GM13976 (cell line): ENCODE measurements at regions not wholly inside any gene's neighbourhood (a gene's known extent, or its start where the extent isn't known, plus 50 kb on each side); places are given as distances from the start of the nearest gene placed in this dataset.

Experiments used
- DNase-seq: peaks from one replicate; pipeline ENCODE4 v3.0.0; 2012; ENCODE audit warnings: low spot score
- in situ Hi-C: fragments of 300-500 bp; cut with MboI; formaldehyde crosslinking; loops from one replicate; pipeline ENCODE4 v1.12.0; 2022; ENCODE audit warnings: low sequenced_read_pairs, mixed read lengths, inconsistent platforms; ENCODE audit not compliant: unreplicated experiment
- TF ChIP-seq, protein P1 (sequence below): IDR thresholded peaks from 2 replicates; pipeline ENCODE4 v1.5.1; 2012; ENCODE audit warnings: borderline replicate concordance, mild to moderate bottlenecking; ENCODE audit not compliant: insufficient read depth; ENCODE audit errors: extremely low read depth, missing control alignments, control extremely low read depth

DNA sequence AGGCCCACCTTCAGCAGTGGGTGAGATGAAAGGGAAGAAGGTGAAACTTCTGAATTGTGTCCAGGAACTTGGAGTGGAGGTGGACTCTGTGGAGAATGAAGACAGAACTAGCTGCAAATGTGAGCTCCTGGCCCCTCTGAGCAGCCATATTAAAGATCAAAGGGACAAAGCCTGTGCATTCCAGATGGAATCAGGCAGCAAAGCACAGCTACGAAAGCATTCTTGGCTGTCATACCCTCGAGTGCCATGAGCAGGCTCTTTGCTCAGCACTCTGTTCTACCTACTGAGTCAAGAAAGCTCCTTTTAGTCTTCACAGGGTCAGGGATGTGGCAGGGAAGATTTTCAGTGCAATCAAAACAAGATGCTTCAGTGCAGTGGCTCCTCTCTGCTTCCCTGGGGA lies 86.3 kb upstream of the TSPAN2 start:
- in situ Hi-C loops = no loop called here
- TF ChIP-seq, protein P1, sequence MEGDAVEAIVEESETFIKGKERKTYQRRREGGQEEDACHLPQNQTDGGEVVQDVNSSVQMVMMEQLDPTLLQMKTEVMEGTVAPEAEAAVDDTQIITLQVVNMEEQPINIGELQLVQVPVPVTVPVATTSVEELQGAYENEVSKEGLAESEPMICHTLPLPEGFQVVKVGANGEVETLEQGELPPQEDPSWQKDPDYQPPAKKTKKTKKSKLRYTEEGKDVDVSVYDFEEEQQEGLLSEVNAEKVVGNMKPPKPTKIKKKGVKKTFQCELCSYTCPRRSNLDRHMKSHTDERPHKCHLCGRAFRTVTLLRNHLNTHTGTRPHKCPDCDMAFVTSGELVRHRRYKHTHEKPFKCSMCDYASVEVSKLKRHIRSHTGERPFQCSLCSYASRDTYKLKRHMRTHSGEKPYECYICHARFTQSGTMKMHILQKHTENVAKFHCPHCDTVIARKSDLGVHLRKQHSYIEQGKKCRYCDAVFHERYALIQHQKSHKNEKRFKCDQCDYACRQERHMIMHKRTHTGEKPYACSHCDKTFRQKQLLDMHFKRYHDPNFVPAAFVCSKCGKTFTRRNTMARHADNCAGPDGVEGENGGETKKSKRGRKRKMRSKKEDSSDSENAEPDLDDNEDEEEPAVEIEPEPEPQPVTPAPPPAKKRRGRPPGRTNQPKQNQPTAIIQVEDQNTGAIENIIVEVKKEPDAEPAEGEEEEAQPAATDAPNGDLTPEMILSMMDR = no peak
- no peak for DNase-seq

DNA sequence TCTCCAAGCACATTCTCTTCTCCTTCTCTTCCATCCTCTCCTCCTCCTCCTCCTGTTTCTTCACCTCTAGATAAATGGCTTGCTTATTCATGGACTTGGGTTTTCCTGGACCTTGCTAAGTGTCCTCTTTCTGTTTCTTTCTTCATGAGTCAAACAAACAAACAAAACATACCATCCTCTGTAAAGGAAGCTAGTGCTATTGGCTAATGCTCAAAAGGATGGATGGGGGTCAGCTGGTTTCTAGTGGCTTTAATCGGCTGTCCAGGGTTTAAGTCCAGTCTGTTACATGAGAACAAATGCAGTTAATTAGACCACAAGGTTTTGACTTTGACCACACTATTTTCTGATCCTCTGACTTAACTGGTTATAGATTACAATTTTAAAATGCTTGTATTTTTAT lies 83.8 kb upstream of the TSPAN2 start:
- no peak for DNase-seq
- TF ChIP-seq, protein P1 = no peak
- in situ Hi-C loops = no loop called here

DNA sequence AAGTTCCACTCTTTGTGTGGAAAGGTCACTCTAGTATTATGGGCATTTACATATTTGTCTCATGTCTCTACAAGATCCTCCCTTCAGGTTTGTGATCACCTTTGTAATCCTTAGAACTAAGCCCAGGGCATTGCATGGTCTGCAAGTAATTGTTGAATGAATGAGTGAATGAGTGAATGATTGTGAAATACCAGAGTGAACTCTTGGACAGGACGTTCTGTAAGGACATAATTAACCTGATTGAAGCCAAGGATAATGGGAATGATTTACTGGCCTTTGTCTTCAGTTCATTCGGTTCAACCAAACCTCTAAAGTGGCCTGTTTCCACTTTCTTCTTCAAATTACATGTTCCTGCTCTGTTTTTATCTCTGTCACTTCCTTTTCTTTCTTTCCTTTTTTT lies 83.0 kb upstream of the TSPAN2 start:
- in situ Hi-C loops = no loop called here
- TF ChIP-seq, protein P1 = no peak
- DNase-seq = no peak

DNA sequence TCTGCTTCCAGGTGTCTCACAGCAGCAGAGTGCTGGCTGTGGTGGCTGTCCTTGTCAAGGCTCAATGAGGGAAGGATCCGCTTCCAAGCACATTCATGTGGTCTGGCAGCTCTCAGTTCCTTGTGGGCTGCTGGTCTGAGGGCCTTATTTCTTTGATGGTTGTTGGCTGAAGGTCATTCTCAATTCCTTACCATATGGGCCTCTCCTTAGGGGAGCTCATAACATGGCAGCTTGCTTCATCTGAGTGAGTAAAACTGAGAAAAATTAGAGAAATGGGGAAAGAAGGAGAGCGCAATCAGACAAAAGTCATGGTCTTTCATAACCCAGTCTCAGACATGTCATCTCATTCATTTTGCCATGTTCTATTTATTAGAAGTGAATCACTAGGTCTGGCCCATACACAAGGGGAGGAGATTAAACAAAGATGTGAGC lies 81.7 kb upstream of the TSPAN2 start:
- TF ChIP-seq, protein P1 = no peak
- DNase-seq = no peak
- in situ Hi-C loops = no loop called here

DNA sequence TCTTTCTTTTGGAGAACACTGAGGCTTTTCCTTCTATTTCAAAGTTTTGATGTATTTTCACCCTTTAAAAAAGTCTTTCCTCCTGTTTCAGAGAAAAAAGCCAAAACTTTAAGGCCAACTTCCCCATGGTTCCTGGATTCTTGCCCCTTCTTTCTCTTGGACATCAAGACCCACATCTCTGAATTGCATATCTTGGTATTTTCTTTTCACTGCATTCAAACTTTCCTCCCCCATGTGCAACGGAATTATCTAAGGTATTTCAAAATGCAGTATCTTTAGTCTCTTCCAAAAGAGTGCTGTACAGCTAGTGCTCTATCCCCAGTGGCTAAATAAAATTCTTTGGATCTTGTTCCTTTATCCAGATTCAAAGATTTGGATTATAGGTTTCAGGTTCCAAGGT lies 81.1 kb upstream of the TSPAN2 start:
- in situ Hi-C loops = no loop called here
- DNase-seq = no peak
- TF ChIP-seq, protein P1 = no peak

DNA sequence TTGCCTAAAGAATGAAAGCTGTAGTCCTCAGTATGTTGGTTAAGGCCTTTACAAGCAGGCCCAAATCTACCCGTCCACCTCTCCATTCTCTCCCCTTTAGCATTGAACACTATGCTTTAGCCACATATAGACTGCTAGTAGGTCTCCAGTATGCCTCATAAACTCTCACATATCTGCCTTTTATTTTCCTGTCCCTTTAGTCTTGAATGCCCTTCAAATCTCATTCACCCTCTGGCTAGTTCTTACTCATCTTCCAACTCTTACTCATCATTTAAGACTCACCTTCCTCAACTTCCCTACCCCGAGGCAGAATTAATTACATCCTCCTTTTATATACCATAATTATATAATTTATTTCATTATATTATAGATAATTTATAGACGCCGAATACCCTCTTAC lies 78.7 kb upstream of the TSPAN2 start:
- in situ Hi-C loops = no loop called here
- TF ChIP-seq, protein P1 = no peak
- DNase-seq = no peak
